ENCODE measurements at regions not wholly inside any gene's neighbourhood (a gene's known extent, or its start where the extent isn't known, plus 50 kb on each side); places are given as distances from the start of the nearest gene placed in this dataset.
"Not testable (repeated sequence)": the region's sequence is repeated elsewhere in the genome, so short reads cannot be mapped to it uniquely, and the experiment has no call there.

DNA sequence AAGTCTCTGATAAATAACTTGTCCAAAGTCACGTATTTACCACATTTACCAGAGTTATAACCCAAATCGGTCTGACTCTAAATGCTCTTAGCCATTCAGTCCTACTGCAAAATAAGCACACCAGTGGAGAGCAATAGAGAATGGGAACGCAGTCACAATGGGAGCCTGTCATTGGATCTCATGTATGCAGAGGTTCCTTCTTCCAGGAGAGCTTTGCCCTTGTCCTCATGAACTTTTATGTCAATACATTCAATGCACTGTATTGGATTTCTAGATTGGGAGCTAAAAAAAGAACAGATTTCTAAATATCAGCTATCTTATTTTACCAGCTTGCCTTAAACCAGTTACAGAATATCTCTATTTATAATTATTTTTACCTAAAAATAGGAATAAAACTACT lies 149.1 kb upstream of the CXXC4 start:
- TF ChIP-seq, protein P1, sequence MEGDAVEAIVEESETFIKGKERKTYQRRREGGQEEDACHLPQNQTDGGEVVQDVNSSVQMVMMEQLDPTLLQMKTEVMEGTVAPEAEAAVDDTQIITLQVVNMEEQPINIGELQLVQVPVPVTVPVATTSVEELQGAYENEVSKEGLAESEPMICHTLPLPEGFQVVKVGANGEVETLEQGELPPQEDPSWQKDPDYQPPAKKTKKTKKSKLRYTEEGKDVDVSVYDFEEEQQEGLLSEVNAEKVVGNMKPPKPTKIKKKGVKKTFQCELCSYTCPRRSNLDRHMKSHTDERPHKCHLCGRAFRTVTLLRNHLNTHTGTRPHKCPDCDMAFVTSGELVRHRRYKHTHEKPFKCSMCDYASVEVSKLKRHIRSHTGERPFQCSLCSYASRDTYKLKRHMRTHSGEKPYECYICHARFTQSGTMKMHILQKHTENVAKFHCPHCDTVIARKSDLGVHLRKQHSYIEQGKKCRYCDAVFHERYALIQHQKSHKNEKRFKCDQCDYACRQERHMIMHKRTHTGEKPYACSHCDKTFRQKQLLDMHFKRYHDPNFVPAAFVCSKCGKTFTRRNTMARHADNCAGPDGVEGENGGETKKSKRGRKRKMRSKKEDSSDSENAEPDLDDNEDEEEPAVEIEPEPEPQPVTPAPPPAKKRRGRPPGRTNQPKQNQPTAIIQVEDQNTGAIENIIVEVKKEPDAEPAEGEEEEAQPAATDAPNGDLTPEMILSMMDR (IDR thresholded peaks at IDR 0.05; ENCODE audit: low read depth, low read length) = no peak
- no peak for DNase-seq (ENCODE audit: low read depth in 2 of 2)
- H3K4me3 ChIP-seq (replicated peaks in 1 of 2; ENCODE audit: low read depth in 2 of 2, low read length in 2 of 2) = no peak overlapping the region

DNA sequence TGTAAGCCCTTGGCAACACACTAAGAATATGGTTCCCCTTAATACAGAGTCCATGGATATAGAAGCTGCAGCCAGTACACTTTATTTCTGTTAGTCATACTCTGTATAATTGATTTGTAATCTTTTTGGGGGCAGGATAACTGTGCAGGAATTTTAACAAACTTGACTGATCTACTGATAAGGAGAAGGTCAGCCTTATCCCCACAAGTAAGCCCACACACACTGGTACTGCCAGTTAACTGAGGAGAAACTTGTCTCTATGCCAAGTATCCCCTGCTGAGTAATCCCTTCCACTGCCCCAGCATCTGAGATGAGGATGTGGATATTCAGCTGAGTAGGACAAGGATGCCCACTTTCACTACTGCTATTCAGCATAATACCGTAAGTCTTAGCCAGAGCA lies 154.9 kb upstream of the CXXC4 start:
- TF ChIP-seq, protein P1 (IDR thresholded peaks at IDR 0.05; ENCODE audit: low read depth, low read length) = no peak
- no peak for DNase-seq (ENCODE audit: low read depth in 2 of 2)

DNA sequence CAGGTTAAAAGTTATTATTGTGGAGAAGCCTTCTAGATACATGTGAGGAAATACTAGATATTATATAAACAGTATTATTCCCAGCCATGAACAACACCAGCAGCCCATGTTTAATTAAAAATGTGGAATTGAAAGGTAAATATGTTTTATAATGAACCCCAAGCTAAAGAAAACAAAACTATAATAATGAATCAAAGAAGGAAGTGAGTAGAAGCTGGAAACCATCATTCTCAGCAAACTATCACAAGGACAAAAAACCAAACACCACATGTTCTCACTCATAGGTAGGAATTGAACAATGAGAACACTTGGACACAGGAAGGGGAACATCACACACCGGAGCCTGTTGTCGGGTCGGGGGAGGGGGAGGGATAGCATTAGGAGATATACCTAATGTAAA lies 167.6 kb upstream of the CXXC4 start:
- H3K4me3 ChIP-seq (replicated peaks in 1 of 2; ENCODE audit: low read depth in 2 of 2, low read length in 2 of 2); DNase-seq (ENCODE audit: low read depth in 2 of 2): not testable (repeated sequence)

More for the DNA sequence above, 154.9 kb upstream of the CXXC4 start:
- no peak overlapping the region for H3K4me3 ChIP-seq (replicated peaks in 1 of 2; ENCODE audit: low read depth in 2 of 2, low read length in 2 of 2)

DNA sequence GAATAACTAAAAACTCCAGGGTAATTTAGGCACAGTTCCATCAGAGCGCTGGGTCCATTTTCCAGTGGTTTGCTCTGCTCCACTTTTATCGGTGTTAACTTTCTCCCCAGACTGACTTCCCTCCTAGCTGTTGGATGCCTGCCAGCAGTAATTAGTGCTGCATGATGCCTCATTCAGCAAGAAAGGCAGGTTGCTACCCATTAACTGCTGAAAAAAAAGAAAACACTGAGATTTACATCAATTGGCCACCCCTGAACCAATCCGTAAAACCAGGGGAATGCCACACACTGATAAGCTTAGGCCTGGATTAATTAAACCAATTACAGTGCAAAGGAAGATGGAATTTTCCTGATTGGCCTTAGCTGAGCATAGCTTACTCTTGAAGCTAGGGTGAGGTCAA lies 182.4 kb upstream of the CXXC4 start:
- TF ChIP-seq, protein P1 (IDR thresholded peaks at IDR 0.05; ENCODE audit: low read depth, low read length) = no peak
- H3K4me3 ChIP-seq (replicated peaks in 1 of 2; ENCODE audit: low read depth in 2 of 2, low read length in 2 of 2) = no peak overlapping the region
- DNase-seq (ENCODE audit: low read depth in 2 of 2) = no peak

DNA sequence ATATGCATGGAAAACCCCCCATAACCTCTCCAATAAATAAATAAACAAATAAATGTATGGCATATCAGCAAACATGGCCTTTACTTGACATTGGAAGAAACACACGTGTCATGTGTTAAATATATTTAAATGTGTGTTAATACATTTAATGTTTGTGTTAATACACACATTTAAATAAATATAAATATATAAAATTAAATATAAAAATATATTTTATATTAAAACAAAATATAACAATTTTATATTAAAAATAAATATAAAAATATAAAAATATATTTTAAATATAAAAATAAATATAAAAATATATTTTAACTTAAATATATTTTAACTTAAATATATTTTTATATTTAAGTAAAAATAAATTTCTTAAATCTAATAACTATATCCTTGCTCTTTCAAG lies 187.6 kb upstream of the CXXC4 start:
- no peak for DNase-seq (ENCODE audit: low read depth in 2 of 2)
- TF ChIP-seq, protein P1 (IDR thresholded peaks at IDR 0.05; ENCODE audit: low read depth, low read length) = no peak
- no peak overlapping the region for H3K4me3 ChIP-seq (replicated peaks in 1 of 2; ENCODE audit: low read depth in 2 of 2, low read length in 2 of 2)

DNA sequence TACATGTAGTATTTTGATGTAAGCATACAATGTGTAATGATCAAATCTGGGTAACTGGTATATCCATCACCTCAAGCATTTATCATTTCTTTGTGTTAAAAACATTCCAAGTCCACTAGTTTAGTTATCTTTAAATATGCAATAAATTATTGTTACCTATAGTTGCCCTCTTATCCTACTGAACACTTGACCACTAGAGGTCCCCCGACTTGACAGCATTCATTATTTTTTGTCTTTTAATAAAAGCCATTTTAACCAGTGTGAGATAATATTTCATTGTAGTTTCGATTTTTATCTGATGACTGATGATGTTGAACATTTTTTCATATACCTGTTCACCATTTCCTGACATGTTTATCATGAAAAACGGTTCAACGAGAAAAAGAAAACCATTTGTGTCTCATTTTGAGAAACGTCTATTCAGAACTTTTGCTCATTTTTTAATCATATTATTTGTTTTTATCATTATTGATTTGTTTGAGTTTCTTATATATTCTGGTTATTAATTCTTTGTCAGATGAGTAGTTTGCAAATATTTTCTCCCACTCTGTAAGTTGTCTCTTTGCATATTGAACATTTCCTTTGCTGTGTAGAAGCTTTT lies 199.0 kb upstream of the CXXC4 start:
- TF ChIP-seq, protein P1 (IDR thresholded peaks at IDR 0.05; ENCODE audit: low read depth, low read length) = peak; percentile 29
- DNase-seq (ENCODE audit: low read depth in 2 of 2) = peak; percentile 12 to 27
- H3K4me3 ChIP-seq (replicated peaks in 1 of 2; ENCODE audit: low read depth in 2 of 2, low read length in 2 of 2) = no peak overlapping the region

DNA sequence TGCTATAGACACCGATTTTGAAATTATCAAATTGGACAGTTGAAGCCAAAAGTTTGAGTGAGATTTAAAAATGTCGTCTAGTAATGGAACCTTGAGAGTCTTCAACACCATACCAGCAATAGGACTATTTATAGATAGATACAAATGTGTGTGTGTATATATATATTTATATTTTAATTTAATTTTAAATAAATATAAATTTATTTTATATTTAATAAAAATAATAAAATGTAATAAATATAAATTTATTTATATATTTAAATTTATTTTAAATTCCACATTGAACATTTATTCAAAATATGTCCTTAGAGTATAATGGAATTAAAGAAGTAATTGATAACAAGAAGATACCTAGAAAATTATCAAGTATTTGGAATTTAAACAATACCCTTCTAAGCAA lies 221.9 kb upstream of the CXXC4 start:
- DNase-seq (ENCODE audit: low read depth in 2 of 2) = no peak
- TF ChIP-seq, protein P1 (IDR thresholded peaks at IDR 0.05; ENCODE audit: low read depth, low read length) = no peak
- H3K4me3 ChIP-seq (replicated peaks in 1 of 2; ENCODE audit: low read depth in 2 of 2, low read length in 2 of 2) = no peak overlapping the region
